ENCODE measurements at regions not wholly inside any gene's neighbourhood (a gene's known extent, or its start where the extent isn't known, plus 50 kb on each side); places are given as distances from the start of the nearest gene placed in this dataset.

DNA sequence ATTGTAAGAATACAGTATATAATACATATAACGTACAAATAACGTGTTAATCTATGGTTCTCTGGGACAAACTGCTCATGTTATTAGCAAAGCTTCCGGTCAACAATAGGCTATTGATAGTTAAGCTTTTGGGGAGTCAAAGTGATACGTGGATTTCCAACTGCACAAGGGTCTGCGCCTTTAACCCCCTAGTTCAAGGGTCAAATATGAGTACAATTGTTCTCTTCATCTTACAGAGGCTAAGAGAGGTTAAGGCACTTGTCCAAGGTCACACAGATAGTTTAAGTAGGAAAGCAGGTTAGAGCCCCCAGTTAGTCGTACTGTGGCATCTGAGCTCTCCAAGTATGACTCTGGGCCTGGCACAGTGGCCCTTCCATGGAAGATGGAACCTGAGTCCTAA lies 204.3 kb upstream of the KRR1 start:
- no peaks in the 10 kb centered on the region for H3K27me3 ChIP-seq (ENCODE audit: control insufficient read depth, insufficient read depth)
- no peak for ATAC-seq
- H3K4me3 ChIP-seq (ENCODE audit: low read length) = no peak overlapping the region
- no peak for DNase-seq
- H3K9me3 ChIP-seq (ENCODE audit: control insufficient read depth, low read length) = no peaks in the 10 kb centered on the region
- H3K27ac ChIP-seq (ENCODE audit: low read length) = no peak overlapping the region
- H3K4me1 ChIP-seq (ENCODE audit: control insufficient read depth, insufficient read depth, low read length) = no peaks in the 10 kb centered on the region
- WGBS = 95% methylated on average over 6 of the region's 6 CpGs
- intact Hi-C loops (cut with DNase I) = no loop called here

DNA sequence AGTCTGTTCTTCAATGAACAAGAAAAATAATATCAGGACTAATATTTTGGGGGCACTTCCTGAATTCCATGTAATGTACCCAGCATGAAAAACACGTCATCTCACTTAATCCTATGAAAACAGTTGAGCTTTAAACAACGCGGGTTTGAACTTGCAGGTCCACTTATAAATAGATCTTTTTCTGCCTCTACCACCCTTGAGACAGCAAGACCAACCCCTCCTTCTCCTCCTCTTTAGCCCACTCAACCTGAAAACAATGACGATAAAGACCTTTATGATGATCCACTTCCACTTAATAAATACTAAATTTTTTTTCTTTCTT lies 203.9 kb upstream of the KRR1 start:
- no peaks in the 10 kb centered on the region for H3K27me3 ChIP-seq (ENCODE audit: control insufficient read depth, insufficient read depth)
- H3K4me3 ChIP-seq (ENCODE audit: low read length) = no peak overlapping the region
- intact Hi-C loops (cut with DNase I) = no loop called here
- no peak for DNase-seq
- 90% methylated on average over 4 of the region's 4 CpGs for WGBS
- no peak overlapping the region for H3K27ac ChIP-seq (ENCODE audit: low read length)
- H3K4me1 ChIP-seq (ENCODE audit: control insufficient read depth, insufficient read depth, low read length) = no peaks in the 10 kb centered on the region
- no peak for ATAC-seq
- H3K9me3 ChIP-seq (ENCODE audit: control insufficient read depth, low read length) = no peaks in the 10 kb centered on the region

DNA sequence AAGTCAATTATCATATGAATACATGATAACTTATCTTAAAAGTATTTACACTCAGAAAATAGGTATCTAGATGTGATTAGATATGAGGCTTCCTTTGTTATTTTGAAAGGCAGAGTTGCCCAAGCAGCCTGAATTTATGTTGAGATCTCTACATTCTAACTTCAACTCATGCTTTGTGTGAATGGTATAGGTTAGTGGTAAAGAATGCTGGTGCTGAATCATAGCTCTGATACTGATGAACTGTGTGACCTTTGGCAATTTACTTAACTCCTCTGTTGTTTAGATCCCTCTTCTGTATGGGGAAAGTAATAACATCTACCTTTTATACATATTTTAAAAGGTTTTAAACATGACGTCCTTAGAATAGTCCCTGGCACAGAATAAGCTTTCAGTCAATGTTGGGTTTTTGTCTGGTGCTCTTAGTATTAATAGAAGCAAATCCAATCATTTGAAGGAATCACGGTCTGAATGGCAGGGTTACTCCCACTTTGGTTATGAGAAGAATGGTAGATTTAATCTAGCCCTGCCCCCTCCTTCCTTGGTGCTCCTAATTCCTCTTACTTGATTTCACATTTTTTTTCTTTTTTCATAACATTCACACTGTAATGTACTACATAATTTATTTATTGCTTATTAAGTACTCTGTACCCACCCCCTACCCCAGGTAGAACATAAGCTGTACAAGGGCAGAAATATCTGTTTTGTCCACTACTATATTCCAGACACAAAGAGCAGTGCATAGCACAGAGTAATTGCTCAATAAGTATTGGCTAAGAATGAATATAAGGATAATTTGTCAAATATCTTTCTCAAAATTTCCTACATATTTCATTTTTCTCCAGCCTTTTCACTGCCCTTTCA lies 203.3 kb upstream of the KRR1 start:
- 81% methylated on average over 2 of the region's 2 CpGs for WGBS
- no peak overlapping the region for H3K4me3 ChIP-seq (ENCODE audit: low read length)
- no peaks in the 10 kb centered on the region for H3K4me1 ChIP-seq (ENCODE audit: control insufficient read depth, insufficient read depth, low read length)
- H3K9me3 ChIP-seq (ENCODE audit: control insufficient read depth, low read length) = no peaks in the 10 kb centered on the region
- no peak for DNase-seq
- H3K27ac ChIP-seq (ENCODE audit: low read length) = no peak overlapping the region
- H3K27me3 ChIP-seq (ENCODE audit: control insufficient read depth, insufficient read depth) = no peaks in the 10 kb centered on the region
- intact Hi-C loops (cut with DNase I) = no loop called here
- no peak for ATAC-seq

DNA sequence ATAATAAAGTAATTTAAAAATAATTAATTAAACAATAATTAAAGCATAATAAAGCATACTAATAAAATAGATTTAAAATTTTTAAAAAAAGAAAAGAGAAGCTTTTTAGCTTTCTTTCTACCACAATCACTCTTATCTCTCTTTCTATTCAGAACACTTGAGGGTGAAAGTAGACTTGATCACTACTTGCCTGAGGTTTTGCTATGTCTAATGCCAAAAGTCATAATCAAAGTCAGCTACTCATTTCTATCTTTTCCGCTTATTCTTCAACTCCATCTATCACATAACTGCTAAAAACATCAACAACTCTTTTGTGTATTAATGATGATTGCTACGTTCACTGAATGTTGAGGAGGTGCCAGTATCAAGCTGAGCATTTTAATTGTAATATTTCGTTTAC lies 202.0 kb upstream of the KRR1 start:
- intact Hi-C loops (cut with DNase I) = no loop called here

DNA sequence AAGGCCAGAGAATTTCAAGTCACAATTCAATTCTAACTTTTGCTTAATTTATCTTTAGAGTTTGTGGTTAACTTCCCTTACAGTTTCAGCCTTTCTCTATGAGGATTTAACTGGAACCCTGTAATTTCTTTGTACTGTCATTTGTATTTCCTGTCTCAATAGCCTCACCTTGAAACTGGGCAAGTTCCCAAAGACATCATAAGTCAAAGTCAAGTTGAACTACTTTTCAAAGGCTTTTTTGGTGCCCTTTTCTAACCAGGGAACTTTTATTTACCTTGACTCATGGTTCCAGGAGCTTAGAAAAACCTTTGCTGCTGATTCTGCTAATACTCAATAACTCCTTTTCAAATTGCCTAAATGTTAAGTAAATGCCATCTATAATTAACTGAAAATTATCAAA lies 200.8 kb upstream of the KRR1 start:
- H3K4me1 ChIP-seq (ENCODE audit: control insufficient read depth, insufficient read depth, low read length) = peaks cover 2% of the 10 kb centered on the region
- no peak overlapping the region for H3K27ac ChIP-seq (ENCODE audit: low read length)
- H3K27me3 ChIP-seq (ENCODE audit: control insufficient read depth, insufficient read depth) = no peaks in the 10 kb centered on the region
- intact Hi-C loops (cut with DNase I) = no loop called here
- no peak for ATAC-seq
- H3K4me3 ChIP-seq (ENCODE audit: low read length) = no peak overlapping the region
- no peaks in the 10 kb centered on the region for H3K9me3 ChIP-seq (ENCODE audit: control insufficient read depth, low read length)
- no peak for DNase-seq

More for the DNA sequence above, 202.0 kb upstream of the KRR1 start:
- Histone ChIP-seq H3K4me3 (ENCODE audit: low read length) (no peak overlapping the region), H3K9me3 (ENCODE audit: control insufficient read depth, low read length) (no peaks in the 10 kb centered on the region), H3K4me1 (ENCODE audit: control insufficient read depth, insufficient read depth, low read length) (no peaks in the 10 kb centered on the region), H3K27ac (ENCODE audit: low read length) (no peak overlapping the region), H3K27me3 (ENCODE audit: control insufficient read depth, insufficient read depth) (no peaks in the 10 kb centered on the region)
- no peak for ATAC-seq
- no peak for DNase-seq
- 86% methylated on average over 3 of the region's 3 CpGs for WGBS

DNA sequence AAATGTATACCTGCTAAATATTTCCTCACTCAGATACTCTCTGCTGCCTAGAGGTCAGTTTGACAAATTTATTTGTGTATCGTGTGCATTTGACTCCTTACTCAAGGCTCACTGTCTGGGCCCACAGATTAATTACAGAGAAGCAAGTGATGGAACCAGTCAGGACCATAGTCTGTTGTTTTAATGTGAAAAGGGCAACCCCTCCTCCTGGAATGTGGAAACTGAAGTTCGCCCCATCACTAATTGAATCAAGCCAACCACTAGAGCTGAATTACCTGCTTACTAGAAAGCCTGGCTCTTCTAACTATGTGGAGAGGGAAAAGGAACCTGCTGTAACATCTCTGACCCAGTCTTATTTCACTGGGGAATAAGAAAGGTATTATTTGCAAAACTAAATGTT lies 199.9 kb upstream of the KRR1 start:
- no peak for DNase-seq
- H3K27me3 ChIP-seq (ENCODE audit: control insufficient read depth, insufficient read depth) = no peaks in the 10 kb centered on the region
- peaks cover 3% of the 10 kb centered on the region for H3K4me1 ChIP-seq (ENCODE audit: control insufficient read depth, insufficient read depth, low read length)
- WGBS = 95% methylated on average over 2 of the region's 2 CpGs
- ATAC-seq = no peak
- no peak overlapping the region for H3K27ac ChIP-seq (ENCODE audit: low read length)
- H3K9me3 ChIP-seq (ENCODE audit: control insufficient read depth, low read length) = no peaks in the 10 kb centered on the region
- intact Hi-C loops (cut with DNase I) = no loop called here
- H3K4me3 ChIP-seq (ENCODE audit: low read length) = no peak overlapping the region

DNA sequence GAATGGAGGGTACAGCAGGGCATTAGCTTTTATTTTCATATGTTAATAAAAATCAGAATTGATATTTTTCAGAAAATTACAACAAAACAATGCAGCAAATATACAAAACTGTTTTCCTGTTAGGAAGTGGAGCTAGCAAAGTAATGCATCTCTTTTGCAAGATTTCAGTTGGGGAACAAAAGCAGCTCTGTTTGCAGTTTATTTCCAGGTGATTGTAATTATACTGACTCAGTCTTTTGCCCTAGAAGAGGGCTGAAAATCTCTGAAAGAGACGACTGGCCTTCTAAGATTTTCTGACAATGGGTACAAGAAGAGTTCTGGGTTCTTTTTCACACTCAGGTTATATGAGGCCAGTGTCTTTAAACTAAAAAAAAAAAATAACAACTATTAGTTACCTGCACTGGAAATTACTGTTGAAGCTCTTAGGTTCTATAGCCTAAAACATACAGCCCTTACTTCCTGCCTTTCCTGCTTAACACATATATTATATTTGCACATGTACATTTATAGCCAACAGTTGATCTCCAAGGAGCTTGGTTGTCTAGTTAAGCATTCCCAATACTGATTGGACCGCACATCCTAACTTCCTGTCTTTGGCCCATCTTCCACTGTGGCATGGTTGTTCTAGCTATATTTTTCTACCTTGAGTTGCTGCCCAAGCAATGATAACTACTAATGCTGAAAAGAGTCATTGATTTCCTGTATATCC lies 199.1 kb upstream of the KRR1 start:
- WGBS = 79% methylated on average over 2 of the region's 2 CpGs
- H3K4me3 ChIP-seq (ENCODE audit: low read length) = no peak overlapping the region
- no peaks in the 10 kb centered on the region for H3K9me3 ChIP-seq (ENCODE audit: control insufficient read depth, low read length)
- ATAC-seq (no peak), DNase-seq (no peak)
- intact Hi-C loops (cut with DNase I) = no loop called here
- H3K27ac ChIP-seq (ENCODE audit: low read length) = no peak overlapping the region
- H3K4me1 ChIP-seq (ENCODE audit: control insufficient read depth, insufficient read depth, low read length) = peaks cover 4% of the 10 kb centered on the region
- H3K27me3 ChIP-seq (ENCODE audit: control insufficient read depth, insufficient read depth) = no peaks in the 10 kb centered on the region

DNA sequence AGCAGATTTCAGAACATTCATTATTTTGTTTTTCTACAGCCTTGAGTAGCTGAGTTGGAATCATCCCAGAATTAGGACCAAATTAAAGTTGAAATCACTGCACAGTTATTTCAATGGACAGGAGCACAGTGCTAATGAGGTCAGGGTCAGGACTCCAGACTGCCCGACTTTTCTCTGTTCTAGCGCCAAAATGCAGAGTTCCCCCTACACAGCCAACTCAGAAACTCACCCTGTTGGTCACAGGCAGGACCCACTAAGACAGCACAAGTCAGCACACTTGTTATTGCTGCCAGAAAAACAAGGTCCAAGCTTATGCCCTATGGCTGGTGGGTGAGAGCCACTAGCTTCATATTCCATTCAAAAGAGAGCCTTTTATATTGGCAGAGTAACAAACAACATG lies 198.1 kb upstream of the KRR1 start:
- intact Hi-C loops (cut with DNase I) = no loop called here
- peaks cover 4% of the 10 kb centered on the region for H3K4me1 ChIP-seq (ENCODE audit: control insufficient read depth, insufficient read depth, low read length)
- no peak for ATAC-seq
- no peak for DNase-seq
- 73% methylated on average over 2 of the region's 2 CpGs for WGBS
- H3K9me3 ChIP-seq (ENCODE audit: control insufficient read depth, low read length) = no peaks in the 10 kb centered on the region
- H3K27ac ChIP-seq (ENCODE audit: low read length) = no peak overlapping the region
- H3K4me3 ChIP-seq (ENCODE audit: low read length) = no peak overlapping the region
- H3K27me3 ChIP-seq (ENCODE audit: control insufficient read depth, insufficient read depth) = no peaks in the 10 kb centered on the region

DNA sequence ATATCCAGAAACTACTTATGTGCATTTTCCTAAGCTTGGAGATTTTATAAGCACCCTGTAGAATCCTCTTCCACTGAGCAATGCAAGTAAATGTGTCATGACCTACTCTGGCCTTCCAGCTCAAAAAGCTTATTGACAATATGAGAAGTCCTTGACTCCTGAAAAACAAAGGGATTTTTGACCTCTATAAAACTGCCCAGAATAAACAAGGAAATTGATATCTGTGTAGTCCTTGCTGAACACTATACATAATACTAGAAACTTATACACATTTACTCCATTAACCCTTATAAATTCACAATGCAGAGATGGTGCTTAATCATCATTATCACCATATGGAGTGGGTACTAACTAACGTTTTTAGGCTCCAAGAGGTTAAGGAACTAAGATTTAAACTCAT lies 197.4 kb upstream of the KRR1 start:
- Histone ChIP-seq H3K4me3 (ENCODE audit: low read length) (no peak overlapping the region), H3K27me3 (ENCODE audit: control insufficient read depth, insufficient read depth) (no peaks in the 10 kb centered on the region), H3K9me3 (ENCODE audit: control insufficient read depth, low read length) (no peaks in the 10 kb centered on the region), H3K27ac (ENCODE audit: low read length) (no peak overlapping the region), H3K4me1 (ENCODE audit: control insufficient read depth, insufficient read depth, low read length) (peaks cover 4% of the 10 kb centered on the region)
- intact Hi-C loops (cut with DNase I) = no loop called here
- WGBS = 70% methylated on average over 1 of the region's 1 CpG
- DNase-seq = no peak
- ATAC-seq = no peak

DNA sequence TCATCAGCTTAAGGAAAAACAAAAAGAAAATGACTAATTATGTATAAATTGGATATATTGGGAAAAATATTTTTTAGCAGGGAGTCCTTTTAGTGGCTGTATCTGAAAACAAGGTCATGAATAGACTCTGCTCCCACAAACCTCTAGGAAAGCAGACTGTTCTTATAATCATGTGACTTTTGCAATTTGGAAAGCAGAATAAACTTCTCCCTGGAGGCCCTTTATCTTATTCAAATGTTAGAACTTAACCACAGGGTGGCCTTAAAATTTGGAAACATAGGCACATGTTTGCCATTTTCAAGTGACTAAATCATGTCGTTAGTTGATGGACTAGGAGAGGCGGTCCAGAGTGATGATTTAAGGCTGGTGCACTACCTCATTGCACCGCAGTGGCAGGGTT lies 196.6 kb upstream of the KRR1 start:
- WGBS = 66% methylated on average over 3 of the region's 3 CpGs
- DNase-seq (no peak), ATAC-seq (no peak)
- intact Hi-C loops (cut with DNase I) = no loop called here
- Histone ChIP-seq H3K9me3 (ENCODE audit: control insufficient read depth, low read length) (no peaks in the 10 kb centered on the region), H3K27ac (ENCODE audit: low read length) (no peak overlapping the region), H3K4me1 (ENCODE audit: control insufficient read depth, insufficient read depth, low read length) (peaks cover 4% of the 10 kb centered on the region), H3K27me3 (ENCODE audit: control insufficient read depth, insufficient read depth) (no peaks in the 10 kb centered on the region), H3K4me3 (ENCODE audit: low read length) (no peak overlapping the region)

DNA sequence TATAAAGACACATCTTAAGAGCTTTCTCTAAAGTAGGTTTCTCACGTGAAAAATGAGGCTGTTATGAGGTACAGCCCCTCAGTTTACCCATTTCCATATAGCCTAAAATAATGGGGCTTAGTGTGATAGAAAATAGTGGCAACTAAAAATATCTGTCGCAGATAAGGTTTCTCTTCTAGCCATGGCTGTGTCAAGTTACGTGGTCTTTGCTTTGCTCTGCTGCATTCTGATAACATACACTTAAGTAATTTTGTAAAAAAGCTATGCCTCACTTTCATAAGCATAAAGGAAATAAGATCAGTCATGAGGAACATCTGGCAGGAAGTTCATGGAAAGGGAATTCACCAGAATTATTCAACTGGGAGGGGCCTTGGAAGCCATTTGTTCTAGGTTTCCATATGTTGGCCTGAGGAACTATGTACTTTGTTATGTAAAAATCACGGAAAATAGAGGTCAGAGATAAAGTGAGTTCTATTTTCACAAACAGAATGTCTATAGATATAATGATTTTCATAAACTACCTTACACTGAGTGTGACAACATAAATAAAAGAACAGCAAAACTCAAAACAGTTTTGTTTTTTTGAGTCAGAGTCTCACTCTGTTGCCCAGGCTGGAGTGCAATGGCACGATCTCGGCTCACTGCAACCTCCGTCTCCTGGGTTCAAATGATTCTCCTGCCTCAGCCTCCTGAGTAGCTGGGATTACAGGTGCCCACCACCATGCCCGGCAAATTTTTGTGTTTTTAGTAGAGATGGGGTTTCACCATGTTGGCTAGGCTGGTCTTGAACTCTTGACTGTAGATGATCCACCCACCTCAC lies 195.6 kb upstream of the KRR1 start:
- Histone ChIP-seq H3K4me1 (ENCODE audit: control insufficient read depth, insufficient read depth, low read length) (peaks cover 4% of the 10 kb centered on the region), H3K4me3 (ENCODE audit: low read length) (no peak overlapping the region), H3K27ac (ENCODE audit: low read length) (no peak overlapping the region), H3K27me3 (ENCODE audit: control insufficient read depth, insufficient read depth) (no peaks in the 10 kb centered on the region), H3K9me3 (ENCODE audit: control insufficient read depth, low read length) (no peaks in the 10 kb centered on the region)
- WGBS = 52% methylated on average over 8 of the region's 8 CpGs
- intact Hi-C loops (cut with DNase I) = no loop called here
- ATAC-seq (no peak), DNase-seq (no peak)

Data from right cardiac atrium (tissue), 5 donors.